SK-N-SH (cell line): ENCODE measurements at regions not wholly inside any gene's neighbourhood (a gene's known extent, or its start where the extent isn't known, plus 50 kb on each side); places are given as distances from the start of the nearest gene placed in this dataset.

Experiments used
- CTCF ChIA-PET: fragments of 300-600, 350-600 bp; formaldehyde crosslinking; extraction: SDS; loops from one replicate; lab custom pipeline; 2021; lab: Yijun Ruan, JAX
- POLR2A ChIA-PET: fragments of 350-600 bp; sonication (Branson Sonifier 250); formaldehyde crosslinking; extraction: SDS; loops from one replicate; lab custom pipeline; 2020; ENCODE audit warnings: antibody characterized with exemption, inconsistent platforms; lab: Yijun Ruan, JAX
- DNase-seq: peaks from one replicate; pipeline ENCODE4 v3.0.0; 2012
- H2AFZ ChIP-seq: fragments of 200-600 bp; sonication (generic); 2 replicates; pipeline ENCODE4 v1.8.1; 2016; ENCODE audit warnings: antibody characterized with exemption, mild to moderate bottlenecking, low read depth
- H3F3A ChIP-seq: fragments of 200-600 bp; sonication (generic); replicated peaks from 2 replicates; pipeline ENCODE3; 2016; ENCODE audit warnings: antibody characterized with exemption, mild to moderate bottlenecking; ENCODE audit not compliant: insufficient read depth
- H3K27ac ChIP-seq, 2 experiments: fragments of 200-500 bp in 1 of 2; fragments of 200-600 bp in 1 of 2; sonication (Bioruptor generic) in 1 of 2; sonication (generic), shearing (Covaris generic) in 1 of 2; 2 replicates each; pipeline versions ENCODE4 v1.5.1 to v1.6.1; 2014 to 2016; ENCODE audit warnings: low read depth in 2 of 2, inconsistent platforms in 1 of 2, low read length in 1 of 2, mild to moderate bottlenecking in 1 of 2, mixed read lengths in 1 of 2
- H3K27me3 ChIP-seq: fragments of 200-600 bp; sonication (generic), shearing (Covaris generic); 2 replicates; pipeline ENCODE4 v1.6.1; 2016; ENCODE audit warnings: mixed run types; ENCODE audit not compliant: insufficient read depth
- H3K36me3 ChIP-seq, 2 experiments: fragments of 200-500 bp in 1 of 2; fragments of 200-600 bp in 1 of 2; sonication (Bioruptor generic) in 1 of 2; sonication (generic) in 1 of 2; replicated peaks in 1 of 2; 2 replicates each; pipeline versions ENCODE3 to v1.5.1; 2014 to 2016; ENCODE audit warnings: low read length in 1 of 2, mild to moderate bottlenecking in 1 of 2; ENCODE audit not compliant: insufficient read depth in 2 of 2, control insufficient read depth in 1 of 2
- H3K4me1 ChIP-seq, 2 experiments: fragments of 200-500 bp in 1 of 2; fragments of 200-600 bp in 1 of 2; sonication (Bioruptor generic) in 1 of 2; sonication (generic), shearing (Covaris generic) in 1 of 2; 2 replicates each; pipeline versions ENCODE4 v1.5.1 to v1.6.1; 2014 to 2016; ENCODE audit warnings: low read depth in 1 of 2, low read length in 1 of 2, mixed run types in 1 of 2; ENCODE audit not compliant: insufficient read depth in 2 of 2, control insufficient read depth in 1 of 2
- H3K4me2 ChIP-seq: fragments of 200-600 bp; sonication (generic), shearing (Covaris generic); 2 replicates; pipeline ENCODE4 v1.6.1; 2017; ENCODE audit warnings: mixed run types
- H3K4me3 ChIP-seq, 2 experiments: fragments of 200-500 bp in 1 of 2; fragments of 200-600 bp in 1 of 2; sonication (Bioruptor generic) in 1 of 2; sonication (generic), shearing (Covaris generic) in 1 of 2; 2 replicates each; pipeline versions ENCODE4 v1.5.1 to v1.8.1; 2014 to 2016; ENCODE audit warnings: low read depth in 2 of 2, inconsistent platforms in 1 of 2, low read length in 1 of 2, mild to moderate bottlenecking in 1 of 2, mixed read lengths in 1 of 2, moderate library complexity in 1 of 2
- H3K79me2 ChIP-seq: fragments of 200-600 bp; sonication (generic); 2 replicates; pipeline ENCODE4 v1.8.1; 2017; ENCODE audit warnings: mild to moderate bottlenecking; ENCODE audit not compliant: insufficient read depth
- H3K9ac ChIP-seq: fragments of 200-600 bp; sonication (generic); 2 replicates; pipeline ENCODE4 v1.6.1; 2017; ENCODE audit warnings: mixed run types
- H3K9me2 ChIP-seq: fragments of 200-600 bp; sonication (generic); 2 replicates; pipeline ENCODE4 v1.6.1; 2017; ENCODE audit warnings: mixed run types
- H3K9me3 ChIP-seq: fragments of 200-600 bp; sonication (generic); 2 replicates; pipeline ENCODE4 v1.6.1; 2017; ENCODE audit warnings: mixed run types, mild to moderate bottlenecking, moderate library complexity
- H4K20me1 ChIP-seq: fragments of 200-600 bp; sonication (generic); 2 replicates; pipeline ENCODE4 v1.6.1; 2017; ENCODE audit warnings: mild to moderate bottlenecking, mixed run types; ENCODE audit not compliant: insufficient read depth
- EP300 ChIP-seq, 2 experiments: IDR thresholded peaks; 2 replicates each; pipeline versions ENCODE4 v1.4.0 to v1.6.1; 2012; ENCODE audit warnings: borderline replicate concordance in 1 of 2, low read depth in 1 of 2, low read length in 1 of 2
- GABPA ChIP-seq: IDR thresholded peaks from 2 replicates; pipeline ENCODE4 v1.4.0; 2012; ENCODE audit warnings: low read depth, mild to moderate bottlenecking
- GATA2 ChIP-seq: sonication (generic); formaldehyde crosslinking; IDR thresholded peaks from 2 replicates; pipeline ENCODE4 v1.5.0; 2020; ENCODE audit warnings: mild to moderate bottlenecking, missing genetic modification reagents
- IRF3 ChIP-seq: fragments of 150-350 bp; IDR thresholded peaks from 2 replicates; pipeline ENCODE4 v1.6.1; 2016; ENCODE audit warnings: mild to moderate bottlenecking, low read depth, low read length
- JUND ChIP-seq: IDR thresholded peaks from 2 replicates; pipeline ENCODE4 v1.4.0; 2012
- RCOR1 ChIP-seq: fragments of 150-350 bp; IDR thresholded peaks from 2 replicates; pipeline ENCODE4 v1.6.1; 2017; ENCODE audit warnings: antibody characterized with exemption, low read length
- TEAD4 ChIP-seq: IDR thresholded peaks from 2 replicates; pipeline ENCODE4 v1.4.0; 2012; ENCODE audit warnings: mild to moderate bottlenecking, borderline replicate concordance; ENCODE audit not compliant: insufficient read depth
- ZBTB33 ChIP-seq: IDR thresholded peaks from 2 replicates; pipeline ENCODE4 v1.4.0; 2012; ENCODE audit warnings: low read depth, borderline replicate concordance
- WGBS: methylation state at CpG from one replicate; pipeline ENCODE4 v1.1.6; 2017; ENCODE audit warnings: low lambda C conversion rate; 5-methylcytosine and 5-hydroxymethylcytosine counted together
- TF ChIP-seq, protein P1 (sequence below): IDR thresholded peaks from 2 replicates; pipeline ENCODE4 v1.4.0; 2012; ENCODE audit warnings: low read depth, borderline replicate concordance

DNA sequence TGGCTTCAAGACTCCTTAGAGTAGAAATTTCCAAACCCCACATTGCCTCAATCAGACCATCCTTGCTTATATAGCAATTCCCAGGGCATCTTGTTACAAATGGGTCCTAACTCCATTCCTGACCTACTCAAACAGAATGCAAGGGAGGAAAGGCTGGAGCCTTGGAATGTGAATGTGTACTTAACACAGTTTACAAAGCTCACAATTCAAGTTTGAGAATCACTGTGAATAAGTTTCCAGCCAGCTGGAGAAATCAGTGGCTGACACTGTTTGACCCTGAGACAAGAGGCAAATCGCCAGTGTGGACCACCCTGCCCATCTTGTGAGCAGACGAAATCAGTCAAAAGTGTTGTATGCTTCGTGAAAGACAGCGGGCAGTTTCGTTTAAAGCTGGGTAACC, 65.5 kb downstream of the SOWAHC start:
- H2AFZ ChIP-seq, result no peak overlapping the region
- no peak overlapping the region for H3K4me2 ChIP-seq
- H3K9ac ChIP-seq, result no peak overlapping the region
- no peaks in the 10 kb centered on the region for H4K20me1 ChIP-seq
- TF ChIP-seq TEAD4, result no peak
- no peaks in the 10 kb centered on the region for H3K9me3 ChIP-seq
- no peaks in the 10 kb centered on the region for H3K9me2 ChIP-seq
- H3K79me2 ChIP-seq, result no peaks in the 10 kb centered on the region
- no peak overlapping the region for H3K4me3 ChIP-seq
- no peak for DNase-seq
- H3K36me3 ChIP-seq, result no peaks in the 10 kb centered on the region
- POLR2A ChIA-PET, result no interaction called here
- H3K27me3 ChIP-seq, result no peaks in the 10 kb centered on the region; the same call in 1 of the 2 replicates
- H3K27ac ChIP-seq, result no peak overlapping the region
- H3F3A ChIP-seq, result no peaks in the 10 kb centered on the region
- CTCF ChIA-PET, result no interaction called here
- 90% methylated on average over 5 of the region's 5 CpGs for WGBS
- H3K4me1 ChIP-seq, result peaks cover 0 to 7% of the 10 kb centered on the region in 2 experiments; a peak in 1 of 4 replicates

GRCh38 chr2:109680523-109681297, 66.5 kb downstream of the SOWAHC start:
- no peaks in the 10 kb centered on the region for H3K36me3 ChIP-seq
- TF ChIP-seq ZBTB33 (no peak), JUND (no peak), GATA2 (CRISPR knock-in tag) (no peak), EP300 (IDR thresholded peaks at IDR 0.05; ENCODE audit: borderline replicate concordance in 1 of 2, low read depth in 1 of 2, low read length in 1 of 2) (no peak), GABPA (no peak), IRF3 (no peak), RCOR1 (no peak)
- TF ChIP-seq, protein P1, sequence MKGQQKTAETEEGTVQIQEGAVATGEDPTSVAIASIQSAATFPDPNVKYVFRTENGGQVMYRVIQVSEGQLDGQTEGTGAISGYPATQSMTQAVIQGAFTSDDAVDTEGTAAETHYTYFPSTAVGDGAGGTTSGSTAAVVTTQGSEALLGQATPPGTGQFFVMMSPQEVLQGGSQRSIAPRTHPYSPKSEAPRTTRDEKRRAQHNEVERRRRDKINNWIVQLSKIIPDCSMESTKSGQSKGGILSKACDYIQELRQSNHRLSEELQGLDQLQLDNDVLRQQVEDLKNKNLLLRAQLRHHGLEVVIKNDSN, result no peak

More at GRCh38 chr2:109680523-109681297, 66.5 kb downstream of the SOWAHC start:
- H3K9ac ChIP-seq, result no peak overlapping the region
- ChIA-PET POLR2A (no interaction called here), CTCF (no interaction called here)
- no peaks in the 10 kb centered on the region for H3K9me2 ChIP-seq
- H3K9me3 ChIP-seq, result no peaks in the 10 kb centered on the region
- 82% methylated on average over 11 of the region's 11 CpGs for WGBS
- H2AFZ ChIP-seq, result no peak overlapping the region
- peaks cover 0 to 11% of the 10 kb centered on the region in 2 experiments; a peak in 1 of 4 replicates for H3K4me1 ChIP-seq
- no peak overlapping the region for H3K4me2 ChIP-seq
- DNase-seq, result no peak
- H3K79me2 ChIP-seq, result no peaks in the 10 kb centered on the region
- no peaks in the 10 kb centered on the region for H4K20me1 ChIP-seq
- no peaks in the 10 kb centered on the region for H3F3A ChIP-seq
- H3K27ac ChIP-seq, result no peak overlapping the region
- no peaks in the 10 kb centered on the region; the same call in 1 of the 2 replicates for H3K27me3 ChIP-seq
- H3K4me3 ChIP-seq, result no peak overlapping the region
